ENCODE measurements at regions not wholly inside any gene's neighbourhood (a gene's known extent, or its start where the extent isn't known, plus 50 kb on each side); places are given as distances from the start of the nearest gene placed in this dataset.
A peak's percentile ranks its signal among the peaks of the same experiment; 100 is the strongest.

- Histone ChIP-seq H3K79me2 (replicated peaks; ENCODE audit: insufficient read depth) (peaks cover 15% of the 10 kb centered on the region), H2AFZ (no peak overlapping the region; the same call in 1 of the 2 replicates), H3K36me3 (ENCODE audit: insufficient read depth) (no peaks in the 10 kb centered on the region), H3K4me3 (peak overlapping the region; percentile 97), H3K4me1 (ENCODE audit: insufficient read depth) (peaks cover 22% of the 10 kb centered on the region), H3K27me3 (ENCODE audit: insufficient read depth) (peaks cover 44% of the 10 kb centered on the region), H4K20me1 (replicated peaks; ENCODE audit: insufficient read depth) (0 out of 2 replicates have a peak, but pooled peaks cover 5% of the 10 kb centered on the region), H3K4me2 (peak overlapping the region; percentile 99), H3K27ac (ENCODE audit: low read depth) (no peak overlapping the region), H3F3A (replicated peaks; ENCODE audit: low read depth) (no peaks in the 10 kb centered on the region), H3K9me2 (ENCODE audit: insufficient read depth) (no peaks in the 10 kb centered on the region)
- Mint-ChIP-seq H3K9me3 (no peaks in the 10 kb centered on the region), H3K4me1 (peaks cover 32% of the 10 kb centered on the region), H3K27ac (no peak overlapping the region), H3K36me3 (ENCODE audit: low read depth) (no peaks in the 10 kb centered on the region; the same call in 1 of the 3 replicates), H3K27me3 (ENCODE audit: insufficient read depth, low read depth, poor library complexity) (peaks cover 29% of the 10 kb centered on the region), H3K4me3 (peak overlapping the region; percentile 92)
- DNase-seq (ENCODE audit: low spot score) (no peak), ATAC-seq (no peak)
- TF ChIP-seq ZNF331 (CRISPR knock-in tag; IDR thresholded peaks at IDR 0.05; ENCODE audit: low read depth) (no peak), ZNF114 (CRISPR knock-in tag; IDR thresholded peaks at IDR 0.05) (no peak)
Observed at GRCh38 chr1:201647094-201647493, 108.2 kb downstream of the NAV1 start.

- H3K36me3 ChIP-seq (ENCODE audit: insufficient read depth): no peaks in the 10 kb centered on the region
- peak overlapping the region; percentile 97 for H3K4me3 ChIP-seq
- Mint-ChIP-seq H3K36me3 (ENCODE audit: low read depth) (no peaks in the 10 kb centered on the region; the same call in 1 of the 3 replicates), H3K4me3 (peak overlapping the region; percentile 92), H3K9me3 (no peaks in the 10 kb centered on the region), H3K27ac (no peak overlapping the region), H3K27me3 (ENCODE audit: insufficient read depth, low read depth, poor library complexity) (peaks cover 28% of the 10 kb centered on the region), H3K4me1 (peaks cover 38% of the 10 kb centered on the region)
- H3K27me3 ChIP-seq (ENCODE audit: insufficient read depth): peaks cover 44% of the 10 kb centered on the region
- no peaks in the 10 kb centered on the region for H3F3A ChIP-seq (replicated peaks; ENCODE audit: low read depth)
- DNase-seq (ENCODE audit: low spot score) (peak; percentile 52), ATAC-seq (no peak)
- H3K79me2 ChIP-seq (replicated peaks; ENCODE audit: insufficient read depth): peaks cover 18% of the 10 kb centered on the region
- H2AFZ ChIP-seq: peak overlapping the region; percentile 90
- H3K9me2 ChIP-seq (ENCODE audit: insufficient read depth): no peaks in the 10 kb centered on the region
- H3K4me1 ChIP-seq (ENCODE audit: insufficient read depth): peaks cover 23% of the 10 kb centered on the region
- no peak overlapping the region for H3K27ac ChIP-seq (ENCODE audit: low read depth)
- TF ChIP-seq ZNF114 (CRISPR knock-in tag; IDR thresholded peaks at IDR 0.05): no peak
- TF ChIP-seq REST (IDR thresholded peaks at IDR 0.05; ENCODE audit: unreplicated experiment): no peak
- no peak for TF ChIP-seq ETS1 (IDR thresholded peaks at IDR 0.05)
- TF ChIP-seq POLR2AphosphoS5 (IDR thresholded peaks at IDR 0.05; ENCODE audit: low read depth): no peak
- H4K20me1 ChIP-seq (replicated peaks; ENCODE audit: insufficient read depth): peaks cover 11% of the 10 kb centered on the region; the same call in 1 of the 2 replicates
- peak overlapping the region; percentile 99 for H3K4me2 ChIP-seq
Observed at GRCh38 chr1:201647722-201648065, 108.8 kb downstream of the NAV1 start.
